Left lobe of liver (tissue), 2 donors: ENCODE measurements at regions not wholly inside any gene's neighbourhood (a gene's known extent, or its start where the extent isn't known, plus 50 kb on each side); places are given as distances from the start of the nearest gene placed in this dataset.
"Not testable (repeated sequence)": the region's sequence is repeated elsewhere in the genome, so short reads cannot be mapped to it uniquely, and the experiment has no call there.

ENCODE experiments used
- ATAC-seq: fragments of 200-7000 bp; cut with Tn5 transposase; one replicate; pipeline ENCODE4 v1.9.1; 2020; ENCODE audit warnings: mild to moderate bottlenecking, moderate library complexity
- DNase-seq: peaks from one replicate; pipeline ENCODE4 v3.0.0-alpha.2; 2020; ENCODE audit warnings: low spot score
- donor health status: DM: no; HTN: no; CAD: no; lungs with moderate emphysema.
- donor health status: DM: no; HTN: yes; CAD: no.

GRCh38 chr15:25066708-25067107 is 111.9 kb downstream of the SNRPN start:
- DNase-seq (no peak), ATAC-seq (no peak)

- no peak for ATAC-seq
- no peak for DNase-seq
These were observed 113.0 kb downstream of the SNRPN start for GRCh38 chr15:25067725-25068309.

GRCh38 chr15:25068696-25069095 is 113.9 kb downstream of the SNRPN start:
- DNase-seq: no peak
- ATAC-seq: no peak

- DNase-seq: no peak
- ATAC-seq: no peak
These were observed 115.7 kb downstream of the SNRPN start for GRCh38 chr15:25070353-25070963.

- ATAC-seq: no peak
These were observed 118.2 kb downstream of the SNRPN start for GRCh38 chr15:25072857-25073476.

GRCh38 chr15:25087137-25087536 is 132.3 kb downstream of the SNRPN start:
- DNase-seq: peak; percentile 12
- ATAC-seq: no peak

More at GRCh38 chr15:25072857-25073476, 118.2 kb downstream of the SNRPN start:
- DNase-seq: no peak

- DNase-seq (peak; percentile 21), ATAC-seq (no peak)
These were observed 133.5 kb downstream of the SNRPN start for GRCh38 chr15:25088261-25088790.

GRCh38 chr15:25089577-25089976 is 134.8 kb downstream of the SNRPN start:
- ATAC-seq (no peak), DNase-seq (peak; percentile 5)

GRCh38 chr15:25090073-25090733 is 135.4 kb downstream of the SNRPN start:
- ATAC-seq (no peak), DNase-seq (peak; percentile 24)

GRCh38 chr15:25091421-25092158 is 136.8 kb downstream of the SNRPN start:
- ATAC-seq (no peak), DNase-seq (peak; percentile 16)

- ATAC-seq (no peak), DNase-seq (no peak)
These were observed 137.9 kb downstream of the SNRPN start for GRCh38 chr15:25092661-25093060.

- DNase-seq: peak; percentile 23
- no peak for ATAC-seq
These were observed 138.8 kb downstream of the SNRPN start for GRCh38 chr15:25093455-25094029.

- peak; percentile 16 for DNase-seq
- ATAC-seq: no peak
These were observed 139.3 kb downstream of the SNRPN start for GRCh38 chr15:25094066-25094465.

- no peak for ATAC-seq
- no peak for DNase-seq
These were observed 139.7 kb downstream of the SNRPN start for GRCh38 chr15:25094519-25094918.

- DNase-seq: no peak
These were observed 140.4 kb downstream of the SNRPN start for GRCh38 chr15:25095179-25095578.

GRCh38 chr15:25099966-25100365 is 145.2 kb downstream of the SNRPN start:
- not testable (repeated sequence) for DNase-seq, ATAC-seq

More at GRCh38 chr15:25095179-25095578, 140.4 kb downstream of the SNRPN start:
- no peak for ATAC-seq

GRCh38 chr15:25106209-25106608 is 151.4 kb downstream of the SNRPN start:
- no peak for ATAC-seq
- DNase-seq: no peak

- no peak for DNase-seq
- ATAC-seq: no peak
These were observed 179.0 kb downstream of the SNRPN start for GRCh38 chr15:25133804-25134203.

GRCh38 chr15:25134546-25134945 is 179.8 kb downstream of the SNRPN start:
- no peak for ATAC-seq
- DNase-seq: no peak

GRCh38 chr15:25136119-25136518 is 181.3 kb downstream of the SNRPN start:
- DNase-seq (no peak), ATAC-seq (peak; percentile 78)
